ENCODE measurements at regions not wholly inside any gene's neighbourhood (a gene's known extent, or its start where the extent isn't known, plus 50 kb on each side); places are given as distances from the start of the nearest gene placed in this dataset.
"Not testable (repeated sequence)": the region's sequence is repeated elsewhere in the genome, so short reads cannot be mapped to it uniquely, and the experiment has no call there.

- TF ChIP-seq, protein P1, sequence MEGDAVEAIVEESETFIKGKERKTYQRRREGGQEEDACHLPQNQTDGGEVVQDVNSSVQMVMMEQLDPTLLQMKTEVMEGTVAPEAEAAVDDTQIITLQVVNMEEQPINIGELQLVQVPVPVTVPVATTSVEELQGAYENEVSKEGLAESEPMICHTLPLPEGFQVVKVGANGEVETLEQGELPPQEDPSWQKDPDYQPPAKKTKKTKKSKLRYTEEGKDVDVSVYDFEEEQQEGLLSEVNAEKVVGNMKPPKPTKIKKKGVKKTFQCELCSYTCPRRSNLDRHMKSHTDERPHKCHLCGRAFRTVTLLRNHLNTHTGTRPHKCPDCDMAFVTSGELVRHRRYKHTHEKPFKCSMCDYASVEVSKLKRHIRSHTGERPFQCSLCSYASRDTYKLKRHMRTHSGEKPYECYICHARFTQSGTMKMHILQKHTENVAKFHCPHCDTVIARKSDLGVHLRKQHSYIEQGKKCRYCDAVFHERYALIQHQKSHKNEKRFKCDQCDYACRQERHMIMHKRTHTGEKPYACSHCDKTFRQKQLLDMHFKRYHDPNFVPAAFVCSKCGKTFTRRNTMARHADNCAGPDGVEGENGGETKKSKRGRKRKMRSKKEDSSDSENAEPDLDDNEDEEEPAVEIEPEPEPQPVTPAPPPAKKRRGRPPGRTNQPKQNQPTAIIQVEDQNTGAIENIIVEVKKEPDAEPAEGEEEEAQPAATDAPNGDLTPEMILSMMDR (IDR thresholded peaks at IDR 0.05; ENCODE audit: control insufficient read depth, extremely low read depth, insufficient read depth) = no peak
- DNase-seq (ENCODE audit: low read depth) = no peak
- H3K4me3 ChIP-seq (ENCODE audit: low read depth, low read length) = no peak overlapping the region
Observed at GRCh38 chr7:91749418-91749817, 131.1 kb downstream of the MTERF1 start.

- DNase-seq (ENCODE audit: low read depth) = no peak
Observed at GRCh38 chr7:91750091-91750490, 130.4 kb downstream of the MTERF1 start.

DNA sequence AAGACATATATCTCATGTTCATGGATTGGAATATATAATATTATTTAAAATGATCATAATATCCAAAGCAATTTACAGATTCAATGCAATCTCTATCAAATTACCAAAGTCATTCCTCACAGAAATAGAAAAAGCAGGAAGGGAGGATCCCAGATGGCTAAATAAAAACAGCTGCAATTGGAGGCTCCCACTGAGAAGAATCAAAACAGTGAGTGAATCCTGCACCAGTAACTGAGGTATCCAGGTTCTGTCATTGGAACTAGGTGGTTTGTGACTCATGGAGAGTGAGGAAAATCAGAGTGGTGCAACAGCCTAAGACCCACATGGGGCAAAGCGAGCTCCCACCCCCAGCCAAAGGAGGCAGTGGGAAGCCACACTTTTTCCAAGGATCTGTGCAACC lies 128.4 kb downstream of the MTERF1 start:
- TF ChIP-seq, protein P1 (IDR thresholded peaks at IDR 0.05; ENCODE audit: control insufficient read depth, extremely low read depth, insufficient read depth) = no peak
- DNase-seq (ENCODE audit: low read depth) = no peak

More at GRCh38 chr7:91750091-91750490, 130.4 kb downstream of the MTERF1 start:
- H3K4me3 ChIP-seq (ENCODE audit: low read depth, low read length) = no peak overlapping the region
- TF ChIP-seq, protein P1 (IDR thresholded peaks at IDR 0.05; ENCODE audit: control insufficient read depth, extremely low read depth, insufficient read depth) = no peak

GRCh38 chr7:91754280-91754679 lies 126.2 kb downstream of the MTERF1 start:
- H3K4me3 ChIP-seq (ENCODE audit: low read depth, low read length); DNase-seq (ENCODE audit: low read depth): not testable (repeated sequence)

More for the DNA sequence above, 128.4 kb downstream of the MTERF1 start:
- H3K4me3 ChIP-seq (ENCODE audit: low read depth, low read length) = no peak overlapping the region

GRCh38 chr7:91755121-91755520 lies 125.4 kb downstream of the MTERF1 start:
- not testable (repeated sequence) for DNase-seq (ENCODE audit: low read depth)

GRCh38 chr7:91759205-91759863 lies 121.2 kb downstream of the MTERF1 start:
- DNase-seq (ENCODE audit: low read depth) = peak; percentile 87
- TF ChIP-seq, protein P1 (IDR thresholded peaks at IDR 0.05; ENCODE audit: control insufficient read depth, extremely low read depth, insufficient read depth) = no peak
- H3K4me3 ChIP-seq (ENCODE audit: low read depth, low read length) = no peak overlapping the region

More at GRCh38 chr7:91755121-91755520, 125.4 kb downstream of the MTERF1 start:
- H3K4me3 ChIP-seq (ENCODE audit: low read depth, low read length) = not testable (repeated sequence)

DNA sequence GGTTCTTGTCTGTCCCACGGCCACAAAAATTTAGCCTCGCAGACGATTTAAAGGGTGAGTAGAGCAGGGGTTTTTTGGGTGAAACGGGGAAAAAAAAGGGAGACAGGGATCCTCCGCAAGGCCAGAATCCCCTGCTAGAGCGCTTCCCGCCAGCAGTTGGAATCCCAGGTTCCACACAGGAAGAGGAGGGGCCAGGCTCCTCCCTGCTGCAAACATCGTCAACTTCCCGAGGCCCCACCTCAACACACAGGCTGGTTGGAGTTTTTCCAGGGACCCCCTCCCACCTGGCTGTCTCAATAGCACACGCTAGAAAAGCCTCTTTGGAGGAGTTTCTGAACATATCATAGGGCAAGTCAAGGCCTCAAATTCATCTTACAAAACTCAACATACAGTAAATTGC lies 112.7 kb downstream of the MTERF1 start:
- TF ChIP-seq, protein P1 (IDR thresholded peaks at IDR 0.05; ENCODE audit: control insufficient read depth, extremely low read depth, insufficient read depth) = no peak
- no peak overlapping the region for H3K4me3 ChIP-seq (ENCODE audit: low read depth, low read length)
- DNase-seq (ENCODE audit: low read depth) = no peak

DNA sequence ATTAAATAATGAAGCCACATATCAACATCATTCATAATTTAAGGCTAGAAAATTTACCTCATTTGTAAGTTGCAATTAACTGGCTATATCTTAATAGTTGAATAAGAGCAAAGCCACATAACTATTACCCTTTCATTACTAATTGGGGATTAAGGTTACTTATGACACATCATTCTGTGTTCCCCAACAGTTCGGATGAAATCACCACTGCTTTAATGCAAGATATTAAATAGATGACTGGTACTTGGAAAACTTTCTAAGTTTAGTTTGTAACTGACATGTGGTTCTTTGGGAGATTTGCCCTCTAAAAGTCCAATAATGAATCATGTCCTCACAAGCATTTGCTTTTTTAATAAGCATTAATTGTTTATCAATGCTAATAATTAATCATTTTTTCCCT lies 109.1 kb downstream of the MTERF1 start:
- TF ChIP-seq, protein P1 (IDR thresholded peaks at IDR 0.05; ENCODE audit: control insufficient read depth, extremely low read depth, insufficient read depth) = no peak
- no peak overlapping the region for H3K4me3 ChIP-seq (ENCODE audit: low read depth, low read length)
- DNase-seq (ENCODE audit: low read depth) = no peak

Data from LNCaP clone FGC (cell line).